ENCODE measurements at regions not wholly inside any gene's neighbourhood (a gene's known extent, or its start where the extent isn't known, plus 50 kb on each side); places are given as distances from the start of the nearest gene placed in this dataset.

GRCh38 chr17:77492446-77493237 lies 351.9 kb downstream of the SEC14L1 start:
- H3K36me3 ChIP-seq, result peaks cover 0 to 97% (median 55%) of the 10 kb centered on the region in 9 donors
- peak overlapping the region in 2 of 12 donors; percentile 15 to 76 for H3K27ac ChIP-seq
- no peak overlapping the region for H3K4me3 ChIP-seq
- H3K9me3 ChIP-seq, result no peaks in the 10 kb centered on the region
- 89 to 96% (median 92%) methylated on average over 9 to 23 of the region's 23 CpGs for WGBS, 4 donors
- no peak for TF ChIP-seq POLR2A (IDR thresholded peaks at IDR 0.05)
- no peak for TF ChIP-seq CTCF (IDR thresholded peaks at IDR 0.05)
- ATAC-seq (no peak), DNase-seq (peak in 3 of 5 donors; percentile 24 to 53 (median 25))
- intact Hi-C loops (cut with DNase I), result loop anchor here in 4 of 10 donors (1.0 to 10.0 kb wide), 6 partner anchors 40 to 408 kb away; no protein-coding TSS in a partner anchor
- H3K27me3 ChIP-seq, result no peaks in the 10 kb centered on the region
- peaks cover 0 to 42% (median 27%) of the 10 kb centered on the region in 12 donors for H3K4me1 ChIP-seq

GRCh38 chr17:77493238-77493820 lies 352.6 kb downstream of the SEC14L1 start:
- Histone ChIP-seq H3K36me3 (peaks cover 0 to 97% (median 50%) of the 10 kb centered on the region in 9 donors), H3K9me3 (no peaks in the 10 kb centered on the region), H3K4me3 (no peak overlapping the region), H3K4me1 (peaks cover 0 to 42% (median 27%) of the 10 kb centered on the region in 12 donors), H3K27me3 (no peaks in the 10 kb centered on the region), H3K27ac (peak overlapping the region in 2 of 12 donors; percentile 15 to 76)
- ATAC-seq (no peak), DNase-seq (peak in 3 of 5 donors; percentile 28 to 51 (median 46))
- TF ChIP-seq POLR2A (IDR thresholded peaks at IDR 0.05), result no peak
- no peak for TF ChIP-seq CTCF (IDR thresholded peaks at IDR 0.05)
- intact Hi-C loops (cut with DNase I), result loop anchor here in 4 of 10 donors (2.0 to 10.0 kb wide), 5 partner anchors 41 to 409 kb away; no protein-coding TSS in a partner anchor
- WGBS, 4 donors, result 69 to 80% (median 76%) methylated on average over 7 to 11 of the region's 11 CpGs

GRCh38 chr17:77493901-77494663 lies 353.3 kb downstream of the SEC14L1 start:
- peaks cover 0 to 97% (median 49%) of the 10 kb centered on the region in 9 donors for H3K36me3 ChIP-seq

More at GRCh38 chr17:77493901-77494663, 353.3 kb downstream of the SEC14L1 start:
- Histone ChIP-seq H3K27me3 (no peaks in the 10 kb centered on the region), H3K4me3 (no peak overlapping the region), H3K9me3 (no peaks in the 10 kb centered on the region), H3K4me1 (peaks cover 0 to 40% (median 25%) of the 10 kb centered on the region in 12 donors), H3K27ac (peak overlapping the region in 2 of 12 donors; percentile 15 to 76)
- WGBS, 4 donors, result 72 to 85% (median 77%) methylated on average over 9 of the region's 9 CpGs
- DNase-seq (peak in 2 of 5 donors; percentile 10 to 17), ATAC-seq (no peak)
- intact Hi-C loops (cut with DNase I), result loop anchor here in 8 of 10 donors (1.0 to 10.0 kb wide), 10 partner anchors 42 to 409 kb away; no protein-coding TSS in a partner anchor
- no peak for TF ChIP-seq CTCF (IDR thresholded peaks at IDR 0.05)
- no peak for TF ChIP-seq POLR2A (IDR thresholded peaks at IDR 0.05)
